HFF-Myc (cell line): ENCODE measurements at regions not wholly inside any gene's neighbourhood (a gene's known extent, or its start where the extent isn't known, plus 50 kb on each side); places are given as distances from the start of the nearest gene placed in this dataset.

Experiments
- DNase-seq: peaks from one replicate; pipeline ENCODE4 v3.0.0-alpha.2; 2011; ENCODE audit warnings: low read depth; ENCODE audit errors: extremely low read depth
- H3K4me3 ChIP-seq: replicated peaks from 2 replicates; pipeline ENCODE4 v1.5.1; 2011; ENCODE audit warnings: low read depth, mild to moderate bottlenecking, control low read depth, low read length
- TF ChIP-seq, protein P1 (sequence below): IDR thresholded peaks from 2 replicates; pipeline ENCODE4 v1.5.1; 2012; ENCODE audit warnings: mild to moderate bottlenecking, low read depth, low read length, control low read depth; ENCODE audit errors: missing control alignments

GRCh38 chr4:153131596-153131995, 72.6 kb upstream of the TRIM2 start:
- TF ChIP-seq, protein P1, sequence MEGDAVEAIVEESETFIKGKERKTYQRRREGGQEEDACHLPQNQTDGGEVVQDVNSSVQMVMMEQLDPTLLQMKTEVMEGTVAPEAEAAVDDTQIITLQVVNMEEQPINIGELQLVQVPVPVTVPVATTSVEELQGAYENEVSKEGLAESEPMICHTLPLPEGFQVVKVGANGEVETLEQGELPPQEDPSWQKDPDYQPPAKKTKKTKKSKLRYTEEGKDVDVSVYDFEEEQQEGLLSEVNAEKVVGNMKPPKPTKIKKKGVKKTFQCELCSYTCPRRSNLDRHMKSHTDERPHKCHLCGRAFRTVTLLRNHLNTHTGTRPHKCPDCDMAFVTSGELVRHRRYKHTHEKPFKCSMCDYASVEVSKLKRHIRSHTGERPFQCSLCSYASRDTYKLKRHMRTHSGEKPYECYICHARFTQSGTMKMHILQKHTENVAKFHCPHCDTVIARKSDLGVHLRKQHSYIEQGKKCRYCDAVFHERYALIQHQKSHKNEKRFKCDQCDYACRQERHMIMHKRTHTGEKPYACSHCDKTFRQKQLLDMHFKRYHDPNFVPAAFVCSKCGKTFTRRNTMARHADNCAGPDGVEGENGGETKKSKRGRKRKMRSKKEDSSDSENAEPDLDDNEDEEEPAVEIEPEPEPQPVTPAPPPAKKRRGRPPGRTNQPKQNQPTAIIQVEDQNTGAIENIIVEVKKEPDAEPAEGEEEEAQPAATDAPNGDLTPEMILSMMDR: no peak
- no peak for DNase-seq
- no peak overlapping the region for H3K4me3 ChIP-seq

DNA sequence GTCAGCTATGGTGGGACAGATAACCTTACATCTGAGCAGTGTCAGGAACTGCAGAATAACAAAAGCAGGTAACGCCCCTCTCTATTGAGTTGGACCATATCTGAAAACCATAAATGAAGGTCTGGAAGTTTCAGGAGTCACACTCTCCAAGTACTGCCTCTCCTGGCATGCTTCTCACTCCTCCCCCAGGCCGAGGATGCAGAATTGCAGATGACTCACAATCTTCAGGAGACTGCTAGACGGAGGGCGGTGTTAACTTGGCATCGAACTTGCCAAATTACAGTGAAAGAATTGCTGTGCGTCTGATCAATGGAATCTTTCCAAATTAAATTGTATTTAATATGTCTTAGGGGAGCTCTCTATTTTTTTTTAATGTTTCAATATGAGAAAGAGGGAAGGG, 67.1 kb upstream of the TRIM2 start:
- TF ChIP-seq, protein P1: no peak
- no peak for DNase-seq
- no peak overlapping the region for H3K4me3 ChIP-seq

DNA sequence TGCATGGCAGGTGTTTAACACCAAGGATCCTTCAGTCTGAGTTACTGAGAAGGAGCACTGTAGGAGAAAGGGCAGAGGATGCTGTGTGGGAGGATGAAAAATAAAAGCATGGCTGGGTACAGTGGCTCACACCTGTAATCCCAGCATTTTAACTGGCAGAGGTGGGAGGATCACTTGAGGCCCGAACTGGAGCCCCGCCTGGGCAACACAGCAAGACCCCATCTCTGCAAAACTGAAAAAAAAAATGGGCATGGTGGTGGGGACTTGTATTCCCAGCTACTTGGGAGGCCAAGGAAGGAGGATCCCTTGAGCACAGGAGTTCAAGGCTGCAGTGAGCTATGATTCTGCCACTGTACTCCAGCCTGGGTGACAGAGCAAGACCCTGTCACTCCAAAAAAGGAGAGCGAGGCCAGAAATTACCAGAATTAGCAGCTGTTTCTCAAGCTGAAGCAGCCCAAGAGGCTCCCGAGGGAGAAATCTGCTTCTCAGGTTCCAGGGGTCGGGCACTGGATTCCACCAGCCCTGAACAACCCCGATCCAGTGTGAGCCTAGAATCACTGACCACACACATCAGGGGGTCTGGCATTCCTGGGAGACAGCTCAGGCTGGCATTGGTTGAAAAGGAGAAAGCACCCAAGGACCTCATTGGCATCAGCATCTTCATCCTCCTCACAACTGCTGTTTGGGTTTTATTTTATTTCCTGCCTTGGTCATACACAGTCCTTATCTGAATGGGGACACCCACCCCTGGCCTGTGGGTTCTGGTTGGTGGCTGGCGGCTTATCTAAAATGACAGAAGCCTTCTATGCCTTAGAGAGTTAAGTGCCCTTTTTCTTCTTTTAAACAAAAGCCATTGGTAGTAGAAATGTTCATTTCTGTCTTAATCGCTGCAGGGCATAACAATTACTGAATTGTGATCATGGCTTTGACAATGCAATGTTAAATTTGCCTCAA, 66.3 kb upstream of the TRIM2 start:
- no peak for DNase-seq
- TF ChIP-seq, protein P1: no peak

GRCh38 chr4:153138736-153139135, 65.5 kb upstream of the TRIM2 start:
- no peak for DNase-seq
- H3K4me3 ChIP-seq: no peak overlapping the region
- TF ChIP-seq, protein P1: no peak

More for the DNA sequence above, 66.3 kb upstream of the TRIM2 start:
- H3K4me3 ChIP-seq: no peak overlapping the region

DNA sequence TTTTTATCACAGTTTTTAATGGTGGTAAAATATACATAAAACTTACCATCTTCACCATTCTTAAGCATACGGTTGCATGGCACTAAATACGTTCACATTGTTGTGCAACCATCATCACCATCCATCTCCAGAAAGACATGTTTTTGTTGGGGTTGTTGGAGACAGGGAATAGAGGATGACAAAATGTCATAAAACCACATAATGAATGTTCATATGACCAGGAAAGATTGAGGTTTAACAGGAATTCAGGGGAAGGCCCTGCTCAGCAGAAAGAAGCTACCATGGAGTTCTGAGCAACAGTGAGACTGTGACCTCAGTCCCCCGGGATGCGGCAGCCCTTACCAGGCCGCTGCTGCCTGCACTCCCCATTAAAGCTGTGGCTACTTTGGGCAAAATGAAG, 63.9 kb upstream of the TRIM2 start:
- TF ChIP-seq, protein P1: no peak
- no peak for DNase-seq

GRCh38 chr4:153141238-153141637, 63.0 kb upstream of the TRIM2 start:
- no peak for DNase-seq
- no peak overlapping the region for H3K4me3 ChIP-seq
- TF ChIP-seq, protein P1: no peak

More for the DNA sequence above, 63.9 kb upstream of the TRIM2 start:
- H3K4me3 ChIP-seq: no peak overlapping the region
